Stimulated activated CD4-positive, alpha-beta T cell treated with anti-CD3 and anti-CD28 coated beads, TNF-alpha, amount 100 ng/mL, for 24 hours (primary cell): ENCODE measurements at regions not wholly inside any gene's neighbourhood (a gene's known extent, or its start where the extent isn't known, plus 50 kb on each side); places are given as distances from the start of the nearest gene placed in this dataset.
"Not testable (repeated sequence)": the region's sequence is repeated elsewhere in the genome, so short reads cannot be mapped to it uniquely, and the experiment has no call there.

Experiments
- DNase-seq, 3 experiments: peaks; one replicate each; pipeline ENCODE4 v3.0.0-alpha.2; 2020; ENCODE audit warnings: low read depth in 3 of 3

GRCh38 chr5:36782612-36783011 is 94.0 kb upstream of the NIPBL start:
- not testable (repeated sequence) for DNase-seq

GRCh38 chr5:36786448-36787012 is 90.0 kb upstream of the NIPBL start:
- no peak for DNase-seq

GRCh38 chr5:36787365-36788093 is 89.0 kb upstream of the NIPBL start:
- DNase-seq, result no peak

- no peak for DNase-seq
Measured at GRCh38 chr5:36790847-36791246, 85.7 kb upstream of the NIPBL start.

GRCh38 chr5:36792560-36793180 is 83.9 kb upstream of the NIPBL start:
- no peak for DNase-seq

- DNase-seq, result no peak
Measured at GRCh38 chr5:36795366-36795765, 81.2 kb upstream of the NIPBL start.

GRCh38 chr5:36796155-36796554 is 80.4 kb upstream of the NIPBL start:
- no peak for DNase-seq

GRCh38 chr5:36801523-36801922 is 75.0 kb upstream of the NIPBL start:
- no peak for DNase-seq

GRCh38 chr5:36802187-36802586 is 74.4 kb upstream of the NIPBL start:
- no peak for DNase-seq

- not testable (repeated sequence) for DNase-seq
Measured at GRCh38 chr5:36813249-36813648, 63.3 kb upstream of the NIPBL start.

GRCh38 chr5:36815871-36816270 is 60.7 kb upstream of the NIPBL start:
- no peak for DNase-seq

GRCh38 chr5:36820900-36821299 is 55.7 kb upstream of the NIPBL start:
- DNase-seq, result no peak

- no peak for DNase-seq
Measured at GRCh38 chr5:36826694-36827093, 49.9 kb upstream of the NIPBL start.
